ENCODE measurements at regions not wholly inside any gene's neighbourhood (a gene's known extent, or its start where the extent isn't known, plus 50 kb on each side); places are given as distances from the start of the nearest gene placed in this dataset.

- POLR2A ChIA-PET (ENCODE audit: low non-redundant PET): no interaction called here
- H3K27ac ChIP-seq: no peak overlapping the region
- TF ChIP-seq CTCF (conservative IDR thresholded peaks at IDR 0.05; ENCODE audit: low read depth): no peak
- no peak for DNase-seq (ENCODE audit: low spot score)
- CTCF ChIA-PET: no interaction called here
These were observed 131.8 kb downstream of the LURAP1L start for GRCh38 chr9:12906646-12907045.

- no peak overlapping the region for H3K27ac ChIP-seq
- DNase-seq (ENCODE audit: low spot score): no peak
- POLR2A ChIA-PET (ENCODE audit: low non-redundant PET): no interaction called here
- CTCF ChIA-PET: interaction anchor here (0.6 to 0.8 kb wide), 2 partner anchors 1515 to 1520 kb away, joined by 3 to 4 read pairs; no protein-coding TSS in a partner anchor
- no peak for TF ChIP-seq CTCF (conservative IDR thresholded peaks at IDR 0.05; ENCODE audit: low read depth)
These were observed 134.1 kb downstream of the LURAP1L start for GRCh38 chr9:12908895-12909294.

- DNase-seq (ENCODE audit: low spot score): no peak
- ChIA-PET CTCF (interaction anchor here (0.7 kb wide), 1 partner anchor 1246 kb away, joined by 3 read pairs; no protein-coding TSS in a partner anchor), POLR2A (ENCODE audit: low non-redundant PET) (no interaction called here)
- no peak for TF ChIP-seq CTCF (conservative IDR thresholded peaks at IDR 0.05; ENCODE audit: low read depth)
- no peak overlapping the region for H3K27ac ChIP-seq
These were observed 140.6 kb downstream of the LURAP1L start for GRCh38 chr9:12915366-12915954.

- CTCF ChIA-PET: interaction anchor here (0.7 kb wide), 1 partner anchor 1247 kb away, joined by 3 read pairs; no protein-coding TSS in a partner anchor
- TF ChIP-seq CTCF (conservative IDR thresholded peaks at IDR 0.05; ENCODE audit: low read depth): no peak
- no peak for DNase-seq (ENCODE audit: low spot score)
- no peak overlapping the region for H3K27ac ChIP-seq
- POLR2A ChIA-PET (ENCODE audit: low non-redundant PET): no interaction called here
These were observed 141.2 kb downstream of the LURAP1L start for GRCh38 chr9:12916042-12916441.

GRCh38 chr9:12920437-12920836 is 145.6 kb downstream of the LURAP1L start:
- POLR2A ChIA-PET (ENCODE audit: low non-redundant PET): no interaction called here
- CTCF ChIA-PET: no interaction called here
- H3K27ac ChIP-seq: no peak overlapping the region
- no peak for TF ChIP-seq CTCF (conservative IDR thresholded peaks at IDR 0.05; ENCODE audit: low read depth)
- DNase-seq (ENCODE audit: low spot score): no peak

GRCh38 chr9:12921621-12922020 is 146.8 kb downstream of the LURAP1L start:
- H3K27ac ChIP-seq: no peak overlapping the region
- no peak for TF ChIP-seq CTCF (conservative IDR thresholded peaks at IDR 0.05; ENCODE audit: low read depth)
- DNase-seq (ENCODE audit: low spot score): no peak
- ChIA-PET CTCF (interaction anchor here (0.8 kb wide), 1 partner anchor 10 kb away, joined by 5 read pairs; no protein-coding TSS in a partner anchor), POLR2A (ENCODE audit: low non-redundant PET) (no interaction called here)
